Breast epithelium (tissue), 4 donors: ENCODE measurements at regions not wholly inside any gene's neighbourhood (a gene's known extent, or its start where the extent isn't known, plus 50 kb on each side); places are given as distances from the start of the nearest gene placed in this dataset.

ENCODE experiments used
- DNase-seq, 2 donors: peaks; one replicate each; pipeline ENCODE4 v3.0.0-alpha.2; 2019; ENCODE audit warnings: low spot score in 2 of 2
- H3K27ac ChIP-seq, 2 donors: fragments of 200-600 bp; sonication (generic) in 1 of 2; one replicate each; pipeline ENCODE4 v1.5.1; 2016 to 2019; ENCODE audit warnings: mild to moderate bottlenecking in 1 of 2
- H3K27me3 ChIP-seq, 2 donors: fragments of 200-600 bp; sonication (generic) in 1 of 2; one replicate each; pipeline versions ENCODE4 v1.5.1 to v1.6.0; 2017 to 2019; ENCODE audit warnings: control low read depth in 1 of 2, mild to moderate bottlenecking in 1 of 2
- H3K36me3 ChIP-seq: fragments of 200-600 bp; one replicate; pipeline ENCODE4 v1.5.1; 2019
- H3K4me1 ChIP-seq, 2 donors: fragments of 200-600 bp; sonication (generic); one replicate each; pipeline ENCODE4 v1.5.1; 2016 to 2019; ENCODE audit warnings: control low read depth in 1 of 2
- H3K4me3 ChIP-seq, 3 donors: fragments of 200-600 bp; sonication (generic); 1 replicate in 2 of 3; 2 replicates in 1 of 3; pipeline ENCODE4 v1.5.1; 2016 to 2019; ENCODE audit warnings: mild to moderate bottlenecking in 3 of 3, moderate library complexity in 2 of 3
- H3K9me3 ChIP-seq, 2 donors: fragments of 200-600 bp; sonication (generic) in 1 of 2; one replicate each; pipeline ENCODE4 v1.5.1; 2016 to 2019; ENCODE audit warnings: control low read depth in 1 of 2
- POLR2A ChIP-seq: fragments of 450-650 bp; IDR thresholded peaks from one replicate; pipeline ENCODE4 v1.6.1; 2016; ENCODE audit warnings: antibody characterized with exemption, mild to moderate bottlenecking, moderate library complexity
- POLR2AphosphoS5 ChIP-seq, 3 donors: sonication (generic); formaldehyde crosslinking; IDR thresholded peaks; one replicate each; pipeline ENCODE4 v1.6.1; 2017; ENCODE audit warnings: antibody characterized with exemption in 3 of 3
- intact Hi-C: fragments of 100-400 bp; cut with DNase I; formaldehyde crosslinking; loops from one replicate; pipeline ENCODE4 v1.15.1; 2023; ENCODE audit warnings: low total_unique reads
- TF ChIP-seq, protein P1 (sequence below), 3 donors: fragments of 450-650 bp; IDR thresholded peaks; one replicate each; pipeline ENCODE4 v1.5.1; 2016 to 2017; ENCODE audit warnings: antibody characterized with exemption in 3 of 3, mild to moderate bottlenecking in 3 of 3, moderate library complexity in 3 of 3

- peaks cover 3 to 5% of the 10 kb centered on the region in 2 donors for H3K4me1 ChIP-seq
- TF ChIP-seq POLR2A (no peak), POLR2AphosphoS5 (IDR thresholded peaks at IDR 0.05) (no peak)
- TF ChIP-seq, protein P1, sequence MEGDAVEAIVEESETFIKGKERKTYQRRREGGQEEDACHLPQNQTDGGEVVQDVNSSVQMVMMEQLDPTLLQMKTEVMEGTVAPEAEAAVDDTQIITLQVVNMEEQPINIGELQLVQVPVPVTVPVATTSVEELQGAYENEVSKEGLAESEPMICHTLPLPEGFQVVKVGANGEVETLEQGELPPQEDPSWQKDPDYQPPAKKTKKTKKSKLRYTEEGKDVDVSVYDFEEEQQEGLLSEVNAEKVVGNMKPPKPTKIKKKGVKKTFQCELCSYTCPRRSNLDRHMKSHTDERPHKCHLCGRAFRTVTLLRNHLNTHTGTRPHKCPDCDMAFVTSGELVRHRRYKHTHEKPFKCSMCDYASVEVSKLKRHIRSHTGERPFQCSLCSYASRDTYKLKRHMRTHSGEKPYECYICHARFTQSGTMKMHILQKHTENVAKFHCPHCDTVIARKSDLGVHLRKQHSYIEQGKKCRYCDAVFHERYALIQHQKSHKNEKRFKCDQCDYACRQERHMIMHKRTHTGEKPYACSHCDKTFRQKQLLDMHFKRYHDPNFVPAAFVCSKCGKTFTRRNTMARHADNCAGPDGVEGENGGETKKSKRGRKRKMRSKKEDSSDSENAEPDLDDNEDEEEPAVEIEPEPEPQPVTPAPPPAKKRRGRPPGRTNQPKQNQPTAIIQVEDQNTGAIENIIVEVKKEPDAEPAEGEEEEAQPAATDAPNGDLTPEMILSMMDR (IDR thresholded peaks at IDR 0.05), result no peak
- intact Hi-C loops, result no loop called here
- H3K27ac ChIP-seq, result peak overlapping the region in 1 of 2 donors; percentile 55
- no peak overlapping the region for H3K4me3 ChIP-seq
- H3K9me3 ChIP-seq, result no peaks in the 10 kb centered on the region
- no peak for DNase-seq
- no peaks in the 10 kb centered on the region for H3K27me3 ChIP-seq
- H3K36me3 ChIP-seq, result no peaks in the 10 kb centered on the region
These were observed 305.7 kb upstream of the SLIT2 start for GRCh38 chr4:19945979-19946380.

DNA sequence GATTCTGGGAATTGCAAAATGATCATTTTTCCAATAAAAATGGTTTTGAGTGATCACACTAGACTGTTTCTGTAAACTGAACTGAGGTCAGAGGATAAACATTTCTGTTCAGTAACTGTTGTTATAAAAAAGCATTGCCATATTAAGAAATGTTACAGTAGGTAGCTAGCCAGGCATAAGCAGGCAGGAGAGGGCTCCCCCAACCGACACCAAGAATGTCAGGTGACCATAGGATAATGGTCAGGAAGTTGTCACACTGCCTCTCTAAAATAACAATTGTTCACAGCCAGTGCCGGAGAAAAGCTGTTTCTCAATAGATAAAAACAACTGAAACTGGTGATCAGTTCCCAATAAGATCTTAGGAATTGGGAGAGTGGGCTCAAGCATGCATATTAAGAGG is 306.2 kb upstream of the SLIT2 start:
- Histone ChIP-seq H3K9me3 (no peaks in the 10 kb centered on the region), H3K27me3 (no peaks in the 10 kb centered on the region), H3K4me1 (peaks cover 3 to 5% of the 10 kb centered on the region in 2 donors), H3K27ac (peak overlapping the region in 1 of 2 donors; percentile 55), H3K36me3 (no peaks in the 10 kb centered on the region), H3K4me3 (no peak overlapping the region)
- intact Hi-C loops, result no loop called here
- no peak for DNase-seq
- TF ChIP-seq POLR2AphosphoS5 (IDR thresholded peaks at IDR 0.05), result no peak
- no peak for TF ChIP-seq POLR2A
- TF ChIP-seq, protein P1 (IDR thresholded peaks at IDR 0.05), result no peak

- TF ChIP-seq POLR2AphosphoS5 (IDR thresholded peaks at IDR 0.05) (no peak), POLR2A (no peak)
- TF ChIP-seq, protein P1 (IDR thresholded peaks at IDR 0.05), result no peak
- H3K27ac ChIP-seq, result peak overlapping the region in 1 of 2 donors; percentile 65
- no peaks in the 10 kb centered on the region for H3K36me3 ChIP-seq
- intact Hi-C loops, result no loop called here
- no peak overlapping the region for H3K4me3 ChIP-seq
- H3K27me3 ChIP-seq, result no peaks in the 10 kb centered on the region
- no peak for DNase-seq
- no peaks in the 10 kb centered on the region for H3K9me3 ChIP-seq
- H3K4me1 ChIP-seq, result peaks cover 3 to 5% of the 10 kb centered on the region in 2 donors
These were observed 306.9 kb upstream of the SLIT2 start for GRCh38 chr4:19944806-19945205.

- intact Hi-C loops, result no loop called here
These were observed 307.5 kb upstream of the SLIT2 start for GRCh38 chr4:19944251-19944650.

DNA sequence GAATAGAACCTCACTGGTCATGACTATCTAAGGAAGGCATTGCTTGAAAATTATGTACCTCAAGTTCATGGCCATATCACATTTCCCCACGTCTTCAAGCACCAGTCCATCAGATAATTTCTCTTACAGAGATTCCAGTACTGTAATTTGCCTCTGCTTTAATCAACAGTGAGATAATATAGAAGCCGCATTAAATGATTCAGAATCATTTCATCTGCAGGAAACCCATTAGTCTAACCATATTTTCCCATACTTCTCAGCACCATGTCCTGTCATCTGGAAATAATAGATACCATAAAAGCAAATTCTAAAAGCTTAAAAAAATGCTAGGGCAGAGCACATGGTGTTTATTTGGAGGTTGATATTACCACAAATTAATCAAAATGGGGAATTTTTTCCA is 310.3 kb upstream of the SLIT2 start:
- H3K27ac ChIP-seq, result no peak overlapping the region
- intact Hi-C loops, result no loop called here
- no peaks in the 10 kb centered on the region for H3K9me3 ChIP-seq
- no peak overlapping the region for H3K4me3 ChIP-seq
- H3K4me1 ChIP-seq, result peaks cover 0 to 3% of the 10 kb centered on the region in 2 donors
- TF ChIP-seq, protein P1 (IDR thresholded peaks at IDR 0.05), result no peak
- TF ChIP-seq POLR2AphosphoS5 (IDR thresholded peaks at IDR 0.05) (no peak), POLR2A (no peak)
- H3K27me3 ChIP-seq, result no peaks in the 10 kb centered on the region
- H3K36me3 ChIP-seq, result no peaks in the 10 kb centered on the region
- no peak for DNase-seq

More at GRCh38 chr4:19944251-19944650, 307.5 kb upstream of the SLIT2 start:
- H3K27ac ChIP-seq, result peak overlapping the region in 1 of 2 donors; percentile 65
- no peaks in the 10 kb centered on the region for H3K27me3 ChIP-seq
- TF ChIP-seq, protein P1 (IDR thresholded peaks at IDR 0.05), result no peak
- TF ChIP-seq POLR2A (no peak), POLR2AphosphoS5 (IDR thresholded peaks at IDR 0.05) (peak in 1 of 3 donors; percentile 52)
- DNase-seq, result no peak
- H3K9me3 ChIP-seq, result no peaks in the 10 kb centered on the region
- no peaks in the 10 kb centered on the region for H3K36me3 ChIP-seq
- H3K4me3 ChIP-seq, result no peak overlapping the region
- peaks cover 3 to 5% of the 10 kb centered on the region in 2 donors for H3K4me1 ChIP-seq
